ENCODE measurements at regions not wholly inside any gene's neighbourhood (a gene's known extent, or its start where the extent isn't known, plus 50 kb on each side); places are given as distances from the start of the nearest gene placed in this dataset.
"Not testable (repeated sequence)": the region's sequence is repeated elsewhere in the genome, so short reads cannot be mapped to it uniquely, and the experiment has no call there.

GRCh38 chr3:127073941-127074820, 91.3 kb downstream of the PLXNA1 start:
- Mint-ChIP-seq H3K4me3 (ENCODE audit: unreplicated experiment) (no peak overlapping the region), H3K27ac (ENCODE audit: unreplicated experiment) (no peak overlapping the region), H3K9me3 (ENCODE audit: unreplicated experiment) (peaks cover 12% of the 10 kb centered on the region), H3K4me1 (ENCODE audit: low read depth, unreplicated experiment) (peaks cover 16% of the 10 kb centered on the region), H3K27me3 (ENCODE audit: low read depth, unreplicated experiment) (peaks cover 27% of the 10 kb centered on the region), H3K36me3 (ENCODE audit: low read depth, unreplicated experiment) (no peaks in the 10 kb centered on the region)
- Histone ChIP-seq H3K9me3 (ENCODE audit: insufficient read depth, low read depth, low read length) (no peaks in the 10 kb centered on the region), H4K20me1 (ENCODE audit: insufficient read depth, low read length) (no peaks in the 10 kb centered on the region), H3K27ac (ENCODE audit: low read depth, low read length) (no peak overlapping the region), H3K79me2 (ENCODE audit: insufficient read depth, low read length) (no peaks in the 10 kb centered on the region), H3K4me3 (ENCODE audit: insufficient read depth, low read depth, low read length) (no peak overlapping the region), H2AFZ (ENCODE audit: low read depth, low read length) (no peak overlapping the region), H3K36me3 (ENCODE audit: insufficient read depth, low read length) (no peaks in the 10 kb centered on the region), H3K4me2 (ENCODE audit: low read length) (no peak overlapping the region), H3K27me3 (ENCODE audit: insufficient read depth, low read length) (no peaks in the 10 kb centered on the region), H3K4me1 (ENCODE audit: insufficient read depth, low read length) (no peaks in the 10 kb centered on the region), H3K9ac (ENCODE audit: low read length) (no peak overlapping the region)
- no peak for FAIRE-seq
- TF ChIP-seq CTCF (IDR thresholded peaks at IDR 0.05; ENCODE audit: insufficient read depth, low read depth, low read length) = no peak
- no peak for TF ChIP-seq EZH2 (IDR thresholded peaks at IDR 0.05; ENCODE audit: insufficient read depth, low read length)
- DNase-seq (ENCODE audit: low read depth) = no peak

GRCh38 chr3:127074900-127075360, 92.0 kb downstream of the PLXNA1 start:
- no peaks in the 10 kb centered on the region for H3K36me3 ChIP-seq (ENCODE audit: insufficient read depth, low read length)
- H3K79me2 ChIP-seq (ENCODE audit: insufficient read depth, low read length) = no peaks in the 10 kb centered on the region
- peaks cover 16% of the 10 kb centered on the region for H3K4me1 Mint-ChIP-seq (ENCODE audit: low read depth, unreplicated experiment)
- H3K9me3 Mint-ChIP-seq (ENCODE audit: unreplicated experiment) = peaks cover 12% of the 10 kb centered on the region
- H3K4me2 ChIP-seq (ENCODE audit: low read length) = peak overlapping the region; percentile 8
- no peak overlapping the region for H2AFZ ChIP-seq (ENCODE audit: low read depth, low read length)
- no peaks in the 10 kb centered on the region for H3K4me1 ChIP-seq (ENCODE audit: insufficient read depth, low read length)
- H3K9ac ChIP-seq (ENCODE audit: low read length) = no peak overlapping the region
- H3K4me3 ChIP-seq (ENCODE audit: insufficient read depth, low read depth, low read length) = no peak overlapping the region
- no peaks in the 10 kb centered on the region for H3K36me3 Mint-ChIP-seq (ENCODE audit: low read depth, unreplicated experiment)
- H3K27me3 ChIP-seq (ENCODE audit: insufficient read depth, low read length) = no peaks in the 10 kb centered on the region
- TF ChIP-seq EZH2 (IDR thresholded peaks at IDR 0.05; ENCODE audit: insufficient read depth, low read length) (no peak), CTCF (IDR thresholded peaks at IDR 0.05; ENCODE audit: insufficient read depth, low read depth, low read length) (no peak)
- no peaks in the 10 kb centered on the region for H3K9me3 ChIP-seq (ENCODE audit: insufficient read depth, low read depth, low read length)
- peak; percentile 79 for DNase-seq (ENCODE audit: low read depth)
- H3K4me3 Mint-ChIP-seq (ENCODE audit: unreplicated experiment) = no peak overlapping the region
- FAIRE-seq = no peak
- no peaks in the 10 kb centered on the region for H4K20me1 ChIP-seq (ENCODE audit: insufficient read depth, low read length)
- H3K27ac Mint-ChIP-seq (ENCODE audit: unreplicated experiment) = peak overlapping the region; percentile 82
- H3K27me3 Mint-ChIP-seq (ENCODE audit: low read depth, unreplicated experiment) = peaks cover 23% of the 10 kb centered on the region
- H3K27ac ChIP-seq (ENCODE audit: low read depth, low read length) = no peak overlapping the region

GRCh38 chr3:127076166-127076992, 93.5 kb downstream of the PLXNA1 start:
- H3K4me2 ChIP-seq (ENCODE audit: low read length); H3K27ac ChIP-seq (ENCODE audit: low read depth, low read length); FAIRE-seq; H3K27ac Mint-ChIP-seq (ENCODE audit: unreplicated experiment); H4K20me1 ChIP-seq (ENCODE audit: insufficient read depth, low read length); H3K9ac ChIP-seq (ENCODE audit: low read length); H2AFZ ChIP-seq (ENCODE audit: low read depth, low read length); H3K4me3 ChIP-seq (ENCODE audit: insufficient read depth, low read depth, low read length); H3K9me3 ChIP-seq (ENCODE audit: insufficient read depth, low read depth, low read length); H3K4me3 Mint-ChIP-seq (ENCODE audit: unreplicated experiment); H3K36me3 Mint-ChIP-seq (ENCODE audit: low read depth, unreplicated experiment); H3K36me3 ChIP-seq (ENCODE audit: insufficient read depth, low read length); H3K4me1 ChIP-seq (ENCODE audit: insufficient read depth, low read length); H3K79me2 ChIP-seq (ENCODE audit: insufficient read depth, low read length); DNase-seq (ENCODE audit: low read depth); H3K27me3 ChIP-seq (ENCODE audit: insufficient read depth, low read length): not testable (repeated sequence)
- Mint-ChIP-seq H3K9me3 (ENCODE audit: unreplicated experiment) (peaks cover 12% of the 10 kb centered on the region), H3K4me1 (ENCODE audit: low read depth, unreplicated experiment) (peaks cover 16% of the 10 kb centered on the region), H3K27me3 (ENCODE audit: low read depth, unreplicated experiment) (peaks cover 23% of the 10 kb centered on the region)

All from astrocyte (in vitro differentiated cells and primary cell).